ENCODE measurements at regions not wholly inside any gene's neighbourhood (a gene's known extent, or its start where the extent isn't known, plus 50 kb on each side); places are given as distances from the start of the nearest gene placed in this dataset.

- DNase-seq = no peak
Observed at GRCh38 chr22:49295851-49296560, 531.7 kb downstream of the BRD1 start.

GRCh38 chr22:49295465-49295743 lies 532.3 kb downstream of the BRD1 start:
- no peak for DNase-seq

GRCh38 chr22:49294656-49295464 lies 532.8 kb downstream of the BRD1 start:
- DNase-seq = no peak

GRCh38 chr22:49292909-49293308 lies 534.8 kb downstream of the BRD1 start:
- no peak for DNase-seq

- no peak for DNase-seq
Observed at GRCh38 chr22:49291781-49292180, 535.9 kb downstream of the BRD1 start.

- DNase-seq = no peak
Observed at GRCh38 chr22:49291169-49291568, 536.5 kb downstream of the BRD1 start.

GRCh38 chr22:49290711-49291110 lies 537.0 kb downstream of the BRD1 start:
- no peak for DNase-seq

- DNase-seq = no peak
Observed at GRCh38 chr22:49289822-49290679, 537.6 kb downstream of the BRD1 start.

- DNase-seq = no peak
Observed at GRCh38 chr22:49286181-49286760, 541.4 kb downstream of the BRD1 start.

- no peak for DNase-seq
Observed at GRCh38 chr22:49284931-49285330, 542.7 kb downstream of the BRD1 start.

GRCh38 chr22:49284056-49284784 lies 543.5 kb downstream of the BRD1 start:
- DNase-seq = no peak

GRCh38 chr22:49282596-49282995 lies 545.1 kb downstream of the BRD1 start:
- DNase-seq = no peak

- DNase-seq = no peak
Observed at GRCh38 chr22:49281467-49282340, 546.0 kb downstream of the BRD1 start.

- no peak for DNase-seq
Observed at GRCh38 chr22:49278340-49278739, 549.3 kb downstream of the BRD1 start.

GRCh38 chr22:49276567-49276966 lies 551.1 kb downstream of the BRD1 start:
- no peak for DNase-seq

- no peak for DNase-seq
Observed at GRCh38 chr22:49274754-49275380, 552.8 kb downstream of the BRD1 start.

- DNase-seq = no peak
Observed at GRCh38 chr22:49272546-49273125, 555.0 kb downstream of the BRD1 start.

- no peak for DNase-seq
Observed at GRCh38 chr22:49271831-49272230, 555.8 kb downstream of the BRD1 start.

- DNase-seq = no peak
Observed at GRCh38 chr22:49271369-49271727, 556.3 kb downstream of the BRD1 start.

- DNase-seq = no peak
Observed at GRCh38 chr22:49270595-49271368, 556.9 kb downstream of the BRD1 start.

Measured in CD4-positive, alpha-beta T cell treated with Interleukin-21 for 1 hour (primary cell).